IMR-90 (cell line): ENCODE measurements at regions not wholly inside any gene's neighbourhood (a gene's known extent, or its start where the extent isn't known, plus 50 kb on each side); places are given as distances from the start of the nearest gene placed in this dataset.

Experiments used
- BHLHE40 ChIP-seq: fragments of 150-350 bp; IDR thresholded peaks from 2 replicates; pipeline ENCODE4 v1.6.1; 2016; ENCODE audit warnings: mild to moderate bottlenecking, low read depth, low read length
- FOS ChIP-seq: fragments of 150-350 bp; IDR thresholded peaks from 2 replicates; pipeline ENCODE4 v1.6.1; 2016; ENCODE audit warnings: low read depth, low read length
- MAZ ChIP-seq: IDR thresholded peaks from 2 replicates; pipeline ENCODE4 v1.6.1; 2012; ENCODE audit warnings: low read depth, mild to moderate bottlenecking, low read length, improper control_type of control experiment, moderate library complexity, borderline replicate concordance
- NFE2L2 ChIP-seq: fragments of 150-350 bp; IDR thresholded peaks from 2 replicates; pipeline ENCODE4 v1.6.1; 2016; ENCODE audit warnings: low read depth, mild to moderate bottlenecking, low read length
- POLR2A ChIP-seq: IDR thresholded peaks from 2 replicates; pipeline ENCODE4 v1.6.1; 2012; ENCODE audit warnings: mild to moderate bottlenecking, low read depth, low read length
- RAD21 ChIP-seq: IDR thresholded peaks from 2 replicates; pipeline ENCODE4 v1.6.1; 2012; ENCODE audit warnings: low read length, improper control_type of control experiment
- RCOR1 ChIP-seq: IDR thresholded peaks from 2 replicates; pipeline ENCODE4 v1.6.1; 2012; ENCODE audit warnings: mild to moderate bottlenecking, low read length, improper control_type of control experiment; ENCODE audit not compliant: insufficient replicate concordance
- RFX5 ChIP-seq: IDR thresholded peaks from 2 replicates; pipeline ENCODE4 v1.8.0; 2012; ENCODE audit warnings: low read depth, mild to moderate bottlenecking, low read length, moderate library complexity
- SMC3 ChIP-seq: fragments of 150-350 bp; IDR thresholded peaks from 2 replicates; pipeline ENCODE4 v1.6.1; 2016; ENCODE audit warnings: low read depth, mild to moderate bottlenecking, antibody characterized with exemption, low read length, moderate library complexity
- TF ChIP-seq, protein P1 (sequence below): conservative IDR thresholded peaks from 2 replicates; pipeline ENCODE4 v1.5.1; 2012; ENCODE audit warnings: mild to moderate bottlenecking, low read depth, low read length, improper control_type of control experiment
- TF ChIP-seq, protein P2 (sequence below): fragments of 150-350 bp; IDR thresholded peaks from 2 replicates; pipeline ENCODE4 v1.6.1; 2016; ENCODE audit warnings: low read depth, mild to moderate bottlenecking, low read length, moderate library complexity, borderline replicate concordance
- TF ChIP-seq, protein P3 (sequence below): fragments of 150-350 bp; IDR thresholded peaks from 2 replicates; pipeline ENCODE4 v1.6.1; 2017; ENCODE audit warnings: mild to moderate bottlenecking, antibody characterized with exemption, low read length, low read depth

DNA sequence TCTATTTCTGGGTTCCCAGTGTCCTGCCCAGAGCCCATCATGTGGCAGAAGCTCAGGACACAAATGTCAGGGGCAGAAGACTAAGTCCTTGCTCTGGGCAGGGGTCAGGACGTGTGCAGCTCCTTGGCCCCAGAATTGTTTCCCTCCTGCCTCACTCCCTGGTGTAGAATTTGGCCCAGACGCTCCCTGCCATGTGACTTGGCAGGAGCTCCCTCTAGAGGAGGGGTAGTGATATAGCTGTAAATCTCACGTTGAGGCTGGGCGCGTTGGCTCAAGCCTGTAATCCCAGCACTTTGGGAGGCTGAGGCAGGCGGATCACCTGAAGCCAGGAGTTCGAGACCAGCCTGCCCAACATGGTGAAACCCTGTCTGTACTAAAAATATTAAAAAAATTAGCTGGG, 91.2 kb downstream of the UBIAD1 start:
- TF ChIP-seq RCOR1 (no peak), POLR2A (no peak), FOS (no peak), RAD21 (no peak), NFE2L2 (no peak), SMC3 (no peak), BHLHE40 (no peak), RFX5 (no peak), MAZ (no peak)
- TF ChIP-seq, protein P1, sequence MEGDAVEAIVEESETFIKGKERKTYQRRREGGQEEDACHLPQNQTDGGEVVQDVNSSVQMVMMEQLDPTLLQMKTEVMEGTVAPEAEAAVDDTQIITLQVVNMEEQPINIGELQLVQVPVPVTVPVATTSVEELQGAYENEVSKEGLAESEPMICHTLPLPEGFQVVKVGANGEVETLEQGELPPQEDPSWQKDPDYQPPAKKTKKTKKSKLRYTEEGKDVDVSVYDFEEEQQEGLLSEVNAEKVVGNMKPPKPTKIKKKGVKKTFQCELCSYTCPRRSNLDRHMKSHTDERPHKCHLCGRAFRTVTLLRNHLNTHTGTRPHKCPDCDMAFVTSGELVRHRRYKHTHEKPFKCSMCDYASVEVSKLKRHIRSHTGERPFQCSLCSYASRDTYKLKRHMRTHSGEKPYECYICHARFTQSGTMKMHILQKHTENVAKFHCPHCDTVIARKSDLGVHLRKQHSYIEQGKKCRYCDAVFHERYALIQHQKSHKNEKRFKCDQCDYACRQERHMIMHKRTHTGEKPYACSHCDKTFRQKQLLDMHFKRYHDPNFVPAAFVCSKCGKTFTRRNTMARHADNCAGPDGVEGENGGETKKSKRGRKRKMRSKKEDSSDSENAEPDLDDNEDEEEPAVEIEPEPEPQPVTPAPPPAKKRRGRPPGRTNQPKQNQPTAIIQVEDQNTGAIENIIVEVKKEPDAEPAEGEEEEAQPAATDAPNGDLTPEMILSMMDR = 0 out of 2 replicates have a peak, but pooled peaks have one; percentile 6
- TF ChIP-seq, protein P2, sequence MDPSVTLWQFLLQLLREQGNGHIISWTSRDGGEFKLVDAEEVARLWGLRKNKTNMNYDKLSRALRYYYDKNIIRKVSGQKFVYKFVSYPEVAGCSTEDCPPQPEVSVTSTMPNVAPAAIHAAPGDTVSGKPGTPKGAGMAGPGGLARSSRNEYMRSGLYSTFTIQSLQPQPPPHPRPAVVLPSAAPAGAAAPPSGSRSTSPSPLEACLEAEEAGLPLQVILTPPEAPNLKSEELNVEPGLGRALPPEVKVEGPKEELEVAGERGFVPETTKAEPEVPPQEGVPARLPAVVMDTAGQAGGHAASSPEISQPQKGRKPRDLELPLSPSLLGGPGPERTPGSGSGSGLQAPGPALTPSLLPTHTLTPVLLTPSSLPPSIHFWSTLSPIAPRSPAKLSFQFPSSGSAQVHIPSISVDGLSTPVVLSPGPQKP = no peak
- TF ChIP-seq, protein P3, sequence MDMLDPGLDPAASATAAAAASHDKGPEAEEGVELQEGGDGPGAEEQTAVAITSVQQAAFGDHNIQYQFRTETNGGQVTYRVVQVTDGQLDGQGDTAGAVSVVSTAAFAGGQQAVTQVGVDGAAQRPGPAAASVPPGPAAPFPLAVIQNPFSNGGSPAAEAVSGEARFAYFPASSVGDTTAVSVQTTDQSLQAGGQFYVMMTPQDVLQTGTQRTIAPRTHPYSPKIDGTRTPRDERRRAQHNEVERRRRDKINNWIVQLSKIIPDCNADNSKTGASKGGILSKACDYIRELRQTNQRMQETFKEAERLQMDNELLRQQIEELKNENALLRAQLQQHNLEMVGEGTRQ = no peak
